ENCODE measurements at regions not wholly inside any gene's neighbourhood (a gene's known extent, or its start where the extent isn't known, plus 50 kb on each side); places are given as distances from the start of the nearest gene placed in this dataset.

- Histone ChIP-seq H3K36me3 (no peaks in the 10 kb centered on the region), H3K4me3 (no peak overlapping the region), H3K27me3 (no peaks in the 10 kb centered on the region), H3K9me3 (no peaks in the 10 kb centered on the region), H3K4me1 (no peaks in the 10 kb centered on the region), H3K27ac (no peak overlapping the region)
- ATAC-seq (no peak), DNase-seq (no peak), FAIRE-seq (no peak)
- intact Hi-C loops (cut with DNase I) = no loop called here
- 83 to 86% methylated on average over 2 of the region's 2 CpGs for WGBS, 2 donors
- TF ChIP-seq CTCF (IDR thresholded peaks at IDR 0.05) = no peak
These were observed 104.3 kb downstream of the HHIPL2 start for GRCh38 chr1:222443566-222443965.

- DNase-seq (no peak), ATAC-seq (peak in 1 of 4 donors; percentile 19), FAIRE-seq (no peak)
- H3K9me3 ChIP-seq = no peaks in the 10 kb centered on the region
- H3K36me3 ChIP-seq = no peaks in the 10 kb centered on the region
- H3K4me1 ChIP-seq = no peaks in the 10 kb centered on the region
- H3K27me3 ChIP-seq = no peaks in the 10 kb centered on the region
- 33 to 34% methylated on average over 5 of the region's 5 CpGs for WGBS, 2 donors
- intact Hi-C loops (cut with DNase I) = no loop called here
- no peak overlapping the region for H3K4me3 ChIP-seq
- no peak for TF ChIP-seq CTCF (IDR thresholded peaks at IDR 0.05)
- H3K27ac ChIP-seq = no peak overlapping the region
These were observed 106.8 kb downstream of the HHIPL2 start for GRCh38 chr1:222441066-222441465.

GRCh38 chr1:222424826-222425225 is 123.1 kb downstream of the HHIPL2 start:
- DNase-seq (no peak), FAIRE-seq (no peak), ATAC-seq (no peak)
- Histone ChIP-seq H3K4me1 (no peaks in the 10 kb centered on the region), H3K27me3 (no peaks in the 10 kb centered on the region), H3K36me3 (no peaks in the 10 kb centered on the region), H3K9me3 (no peaks in the 10 kb centered on the region), H3K4me3 (no peak overlapping the region), H3K27ac (no peak overlapping the region)
- intact Hi-C loops (cut with DNase I) = no loop called here
- 89 to 96% methylated on average over 1 of the region's 1 CpG for WGBS, 2 donors
- TF ChIP-seq CTCF (IDR thresholded peaks at IDR 0.05) = no peak

- Histone ChIP-seq H3K36me3 (no peaks in the 10 kb centered on the region), H3K9me3 (no peaks in the 10 kb centered on the region), H3K4me3 (no peak overlapping the region), H3K4me1 (no peaks in the 10 kb centered on the region), H3K27ac (no peak overlapping the region), H3K27me3 (no peaks in the 10 kb centered on the region)
- intact Hi-C loops (cut with DNase I) = no loop called here
- DNase-seq (no peak), ATAC-seq (no peak), FAIRE-seq (no peak)
- TF ChIP-seq CTCF (IDR thresholded peaks at IDR 0.05) = no peak
These were observed 126.5 kb downstream of the HHIPL2 start for GRCh38 chr1:222421380-222421779.

- Histone ChIP-seq H3K4me3 (no peak overlapping the region), H3K4me1 (no peaks in the 10 kb centered on the region), H3K36me3 (no peaks in the 10 kb centered on the region), H3K27me3 (no peaks in the 10 kb centered on the region), H3K9me3 (no peaks in the 10 kb centered on the region), H3K27ac (no peak overlapping the region)
- no peak for DNase-seq
- 86 to 93% methylated on average over 1 of the region's 1 CpG for WGBS, 2 donors
- no peak for FAIRE-seq
- ATAC-seq = no peak
- no peak for TF ChIP-seq CTCF (IDR thresholded peaks at IDR 0.05)
- intact Hi-C loops (cut with DNase I) = no loop called here
These were observed 127.3 kb downstream of the HHIPL2 start for GRCh38 chr1:222420633-222421032.
